HFFc6 (cell line): ENCODE measurements at regions not wholly inside any gene's neighbourhood (a gene's known extent, or its start where the extent isn't known, plus 50 kb on each side); places are given as distances from the start of the nearest gene placed in this dataset.

Source experiments
- DNase-seq: peaks from one replicate; pipeline ENCODE4 v3.0.0-alpha.2; 2018
- H3K27ac Mint-ChIP-seq: 2 replicates; pipeline ENCODE4 v1.8.0; 2020; ENCODE audit warnings: mild to moderate bottlenecking, mixed read lengths
- H3K27me3 Mint-ChIP-seq: 2 replicates; pipeline ENCODE4 v1.8.0; 2021; ENCODE audit warnings: mild to moderate bottlenecking, moderate library complexity, mixed read lengths; ENCODE audit not compliant: insufficient read depth
- H3K36me3 Mint-ChIP-seq: 2 replicates; pipeline ENCODE4 v1.8.0; 2021; ENCODE audit warnings: low read depth, mixed read lengths
- H3K4me1 Mint-ChIP-seq: 2 replicates; pipeline ENCODE4 v1.8.0; 2020; ENCODE audit warnings: low read depth, mixed read lengths
- H3K4me3 Mint-ChIP-seq: 2 replicates; pipeline ENCODE4 v1.8.0; 2020; ENCODE audit warnings: mild to moderate bottlenecking, moderate library complexity, mixed read lengths
- H3K9me3 Mint-ChIP-seq: 2 replicates; pipeline ENCODE4 v1.8.0; 2020; ENCODE audit warnings: mild to moderate bottlenecking, mixed read lengths
- TF ChIP-seq, protein P1 (sequence below): fragments of 200-600 bp; sonication (generic); IDR thresholded peaks from 2 replicates; pipeline ENCODE4 v1.5.0; 2021; ENCODE audit warnings: antibody characterized with exemption, mild to moderate bottlenecking

DNA sequence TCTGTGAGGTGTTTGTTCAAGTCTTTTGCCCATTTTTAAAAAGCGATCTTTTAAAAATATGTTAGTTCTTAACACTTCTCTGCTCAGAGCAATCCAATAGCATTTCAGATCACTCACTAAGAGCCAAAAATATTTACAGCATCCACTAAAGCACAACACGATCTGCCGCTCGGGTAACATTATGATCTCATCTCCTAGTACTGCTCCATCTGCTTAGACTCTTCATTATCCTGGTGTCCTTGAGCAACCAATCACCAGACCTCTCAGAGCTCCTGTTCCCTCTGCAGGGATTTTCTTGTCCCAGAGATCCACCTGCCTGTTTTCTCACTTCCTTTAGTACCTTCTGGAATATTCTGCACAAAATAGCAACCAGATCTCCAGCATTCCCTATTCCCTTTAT is 235.3 kb upstream of the ESRRG start:
- Mint-ChIP-seq H3K4me3 (no peak overlapping the region), H3K36me3 (no peaks in the 10 kb centered on the region), H3K27me3 (peaks cover 1% of the 10 kb centered on the region; the same call in 1 of the 2 replicates), H3K4me1 (no peaks in the 10 kb centered on the region), H3K27ac (no peak overlapping the region), H3K9me3 (peaks cover 23% of the 10 kb centered on the region)
- TF ChIP-seq, protein P1, sequence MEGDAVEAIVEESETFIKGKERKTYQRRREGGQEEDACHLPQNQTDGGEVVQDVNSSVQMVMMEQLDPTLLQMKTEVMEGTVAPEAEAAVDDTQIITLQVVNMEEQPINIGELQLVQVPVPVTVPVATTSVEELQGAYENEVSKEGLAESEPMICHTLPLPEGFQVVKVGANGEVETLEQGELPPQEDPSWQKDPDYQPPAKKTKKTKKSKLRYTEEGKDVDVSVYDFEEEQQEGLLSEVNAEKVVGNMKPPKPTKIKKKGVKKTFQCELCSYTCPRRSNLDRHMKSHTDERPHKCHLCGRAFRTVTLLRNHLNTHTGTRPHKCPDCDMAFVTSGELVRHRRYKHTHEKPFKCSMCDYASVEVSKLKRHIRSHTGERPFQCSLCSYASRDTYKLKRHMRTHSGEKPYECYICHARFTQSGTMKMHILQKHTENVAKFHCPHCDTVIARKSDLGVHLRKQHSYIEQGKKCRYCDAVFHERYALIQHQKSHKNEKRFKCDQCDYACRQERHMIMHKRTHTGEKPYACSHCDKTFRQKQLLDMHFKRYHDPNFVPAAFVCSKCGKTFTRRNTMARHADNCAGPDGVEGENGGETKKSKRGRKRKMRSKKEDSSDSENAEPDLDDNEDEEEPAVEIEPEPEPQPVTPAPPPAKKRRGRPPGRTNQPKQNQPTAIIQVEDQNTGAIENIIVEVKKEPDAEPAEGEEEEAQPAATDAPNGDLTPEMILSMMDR, result no peak
- no peak for DNase-seq

DNA sequence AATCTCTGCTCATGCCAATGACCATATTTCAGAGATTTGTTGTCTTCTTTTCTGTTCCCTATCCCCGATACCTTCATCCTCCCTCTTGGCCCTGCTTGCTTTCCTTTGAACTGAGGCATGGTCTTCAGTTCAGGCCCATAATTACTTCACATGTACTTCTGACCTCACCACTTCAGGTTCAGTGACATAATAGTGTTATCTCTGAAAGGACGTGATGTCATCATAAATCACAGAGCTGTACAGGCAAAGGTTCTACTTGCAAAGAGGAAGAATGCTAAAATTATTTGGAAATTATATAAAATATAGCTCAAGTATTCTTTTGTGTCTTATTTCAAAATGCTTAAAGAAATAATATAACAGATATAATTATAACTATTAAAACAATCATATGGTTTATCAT is 230.3 kb upstream of the ESRRG start:
- Mint-ChIP-seq H3K9me3 (peaks cover 33% of the 10 kb centered on the region), H3K36me3 (no peaks in the 10 kb centered on the region), H3K4me3 (no peak overlapping the region), H3K27ac (no peak overlapping the region), H3K27me3 (peaks cover 1% of the 10 kb centered on the region; the same call in 1 of the 2 replicates), H3K4me1 (no peaks in the 10 kb centered on the region)
- TF ChIP-seq, protein P1, result no peak
- DNase-seq, result no peak

DNA sequence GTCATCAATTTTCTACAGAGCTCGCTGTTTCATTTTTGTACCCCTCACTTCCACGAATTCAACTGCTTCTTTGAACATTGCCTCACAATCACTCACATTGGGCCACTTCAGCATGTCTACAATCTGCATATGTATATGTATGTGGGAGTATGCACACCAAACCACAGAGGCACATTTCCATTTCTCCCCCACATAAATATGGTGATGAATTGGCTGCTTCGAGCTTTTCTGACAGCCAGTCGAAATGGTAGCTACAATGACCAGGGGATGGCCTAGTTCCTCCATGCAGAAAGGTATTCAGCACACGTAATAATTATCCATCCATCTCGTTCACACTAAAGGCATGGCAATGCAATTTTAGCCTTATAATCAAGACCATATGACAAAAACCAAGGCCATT is 229.6 kb upstream of the ESRRG start:
- DNase-seq, result no peak
- peaks cover 32% of the 10 kb centered on the region for H3K9me3 Mint-ChIP-seq
- TF ChIP-seq, protein P1, result no peak
- peaks cover 1% of the 10 kb centered on the region; the same call in 1 of the 2 replicates for H3K27me3 Mint-ChIP-seq
- H3K36me3 Mint-ChIP-seq, result 0 out of 2 replicates have a peak, but pooled peaks cover under 1% of the 10 kb centered on the region
- H3K27ac Mint-ChIP-seq, result no peak overlapping the region
- H3K4me3 Mint-ChIP-seq, result no peak overlapping the region
- H3K4me1 Mint-ChIP-seq, result no peaks in the 10 kb centered on the region

DNA sequence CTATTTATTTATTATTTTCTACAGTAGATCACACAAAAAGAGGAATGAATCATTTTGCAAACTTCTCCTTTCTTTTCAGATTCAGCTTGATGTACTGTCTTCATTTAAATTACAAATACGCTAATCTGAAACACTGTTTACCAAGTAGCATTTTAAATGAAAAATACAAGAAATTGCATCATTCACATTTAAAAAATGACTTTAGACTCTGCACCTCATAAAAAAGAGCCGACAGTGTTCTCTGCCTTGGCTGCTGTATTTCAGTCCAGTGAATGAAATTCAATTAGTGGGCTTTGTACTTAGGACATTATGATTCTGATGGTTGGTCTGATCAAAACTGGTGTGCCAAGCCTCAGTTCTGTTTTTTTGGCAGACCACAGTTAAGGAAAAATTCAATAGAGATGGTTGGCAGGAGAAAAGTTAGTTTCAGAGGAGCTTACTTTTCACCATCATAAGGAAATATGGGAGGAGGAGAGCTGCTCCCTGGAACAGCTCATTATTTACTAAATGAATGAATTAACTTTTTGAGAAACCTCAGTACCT is 222.4 kb upstream of the ESRRG start:
- peaks cover 6% of the 10 kb centered on the region; the same call in 1 of the 2 replicates for H3K36me3 Mint-ChIP-seq
- TF ChIP-seq, protein P1, result no peak
- no peak overlapping the region for H3K27ac Mint-ChIP-seq
- H3K9me3 Mint-ChIP-seq, result peaks cover 48% of the 10 kb centered on the region
- H3K4me1 Mint-ChIP-seq, result no peaks in the 10 kb centered on the region
- no peaks in the 10 kb centered on the region for H3K27me3 Mint-ChIP-seq
- no peak for DNase-seq
- no peak overlapping the region for H3K4me3 Mint-ChIP-seq

DNA sequence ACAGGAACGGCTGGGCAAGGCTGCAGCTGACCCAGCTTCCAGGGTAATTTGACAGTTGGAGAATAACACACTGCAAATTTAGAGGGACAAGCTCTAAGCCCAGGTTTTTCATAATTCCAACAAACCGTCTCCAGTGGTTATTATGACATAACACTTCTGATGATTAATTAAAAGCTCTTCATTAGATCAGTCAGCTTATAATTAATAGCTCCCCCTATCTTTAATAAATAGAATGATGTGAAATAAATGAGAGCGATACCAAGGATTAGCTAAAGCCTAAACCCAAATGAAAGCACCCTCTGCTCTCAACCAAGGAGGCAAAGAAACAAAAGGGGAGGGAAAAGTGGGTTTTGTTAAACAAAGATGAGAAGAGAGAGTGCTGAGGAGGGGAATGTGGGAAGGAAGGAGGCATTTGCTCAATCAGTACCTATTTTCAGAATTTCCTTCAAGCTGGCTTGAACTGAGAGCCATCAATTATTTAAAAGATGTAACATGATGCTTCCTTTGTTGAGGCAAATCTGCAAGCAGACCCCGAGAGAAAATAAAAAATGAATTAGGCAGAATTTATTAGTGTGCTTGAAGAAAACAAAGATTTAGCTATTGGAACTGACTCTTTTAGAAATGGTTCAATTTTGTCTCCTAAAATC is 221.8 kb upstream of the ESRRG start:
- no peak for DNase-seq
- TF ChIP-seq, protein P1, result no peak
- Mint-ChIP-seq H3K4me3 (no peak overlapping the region), H3K9me3 (peaks cover 48% of the 10 kb centered on the region), H3K27me3 (no peaks in the 10 kb centered on the region), H3K4me1 (no peaks in the 10 kb centered on the region), H3K27ac (no peak overlapping the region), H3K36me3 (peaks cover 6% of the 10 kb centered on the region; the same call in 1 of the 2 replicates)
